GM12864 (cell line): ENCODE measurements at regions not wholly inside any gene's neighbourhood (a gene's known extent, or its start where the extent isn't known, plus 50 kb on each side); places are given as distances from the start of the nearest gene placed in this dataset.

Experiments used
- DNase-seq: peaks from one replicate; pipeline ENCODE4 v3.0.0-alpha.2; 2011; ENCODE audit warnings: low read depth
- H3K4me3 ChIP-seq: 2 replicates; pipeline ENCODE4 v1.5.1; 2011; ENCODE audit warnings: mild to moderate bottlenecking, low read depth, low read length, control low read depth
- TF ChIP-seq, protein P1 (sequence below): IDR thresholded peaks from 2 replicates; pipeline ENCODE4 v1.5.1; 2011; ENCODE audit warnings: low read depth, mild to moderate bottlenecking, moderate library complexity, low read length, control low read depth, inconsistent platforms; ENCODE audit errors: missing control alignments

GRCh38 chr5:108590799-108591198 lies 156.9 kb upstream of the FER start:
- TF ChIP-seq, protein P1, sequence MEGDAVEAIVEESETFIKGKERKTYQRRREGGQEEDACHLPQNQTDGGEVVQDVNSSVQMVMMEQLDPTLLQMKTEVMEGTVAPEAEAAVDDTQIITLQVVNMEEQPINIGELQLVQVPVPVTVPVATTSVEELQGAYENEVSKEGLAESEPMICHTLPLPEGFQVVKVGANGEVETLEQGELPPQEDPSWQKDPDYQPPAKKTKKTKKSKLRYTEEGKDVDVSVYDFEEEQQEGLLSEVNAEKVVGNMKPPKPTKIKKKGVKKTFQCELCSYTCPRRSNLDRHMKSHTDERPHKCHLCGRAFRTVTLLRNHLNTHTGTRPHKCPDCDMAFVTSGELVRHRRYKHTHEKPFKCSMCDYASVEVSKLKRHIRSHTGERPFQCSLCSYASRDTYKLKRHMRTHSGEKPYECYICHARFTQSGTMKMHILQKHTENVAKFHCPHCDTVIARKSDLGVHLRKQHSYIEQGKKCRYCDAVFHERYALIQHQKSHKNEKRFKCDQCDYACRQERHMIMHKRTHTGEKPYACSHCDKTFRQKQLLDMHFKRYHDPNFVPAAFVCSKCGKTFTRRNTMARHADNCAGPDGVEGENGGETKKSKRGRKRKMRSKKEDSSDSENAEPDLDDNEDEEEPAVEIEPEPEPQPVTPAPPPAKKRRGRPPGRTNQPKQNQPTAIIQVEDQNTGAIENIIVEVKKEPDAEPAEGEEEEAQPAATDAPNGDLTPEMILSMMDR, result no peak
- no peak for DNase-seq
- H3K4me3 ChIP-seq, result no peak overlapping the region

GRCh38 chr5:108588323-108588722 lies 159.4 kb upstream of the FER start:
- DNase-seq, result no peak
- TF ChIP-seq, protein P1, result no peak
- no peak overlapping the region for H3K4me3 ChIP-seq

DNA sequence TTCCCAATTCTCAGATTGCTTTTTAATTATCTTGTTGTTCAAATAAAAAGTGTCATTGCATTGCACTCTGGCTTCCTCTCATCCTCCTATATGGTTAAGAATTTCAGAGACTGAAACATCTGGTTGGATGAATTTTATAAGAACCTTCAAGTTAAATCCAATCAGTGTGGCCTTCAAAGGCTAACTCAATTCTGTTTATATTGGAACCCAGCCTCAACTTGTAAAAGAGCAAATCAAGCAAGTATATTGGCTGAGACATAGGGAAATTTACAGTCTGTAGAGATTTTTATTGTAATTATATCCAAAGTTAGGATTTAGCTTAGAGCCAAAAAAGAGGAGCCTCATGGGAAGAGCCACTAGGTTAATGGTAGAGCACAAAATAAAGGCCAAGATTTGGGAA lies 159.9 kb upstream of the FER start:
- no peak overlapping the region for H3K4me3 ChIP-seq
- DNase-seq, result no peak
- TF ChIP-seq, protein P1, result no peak

DNA sequence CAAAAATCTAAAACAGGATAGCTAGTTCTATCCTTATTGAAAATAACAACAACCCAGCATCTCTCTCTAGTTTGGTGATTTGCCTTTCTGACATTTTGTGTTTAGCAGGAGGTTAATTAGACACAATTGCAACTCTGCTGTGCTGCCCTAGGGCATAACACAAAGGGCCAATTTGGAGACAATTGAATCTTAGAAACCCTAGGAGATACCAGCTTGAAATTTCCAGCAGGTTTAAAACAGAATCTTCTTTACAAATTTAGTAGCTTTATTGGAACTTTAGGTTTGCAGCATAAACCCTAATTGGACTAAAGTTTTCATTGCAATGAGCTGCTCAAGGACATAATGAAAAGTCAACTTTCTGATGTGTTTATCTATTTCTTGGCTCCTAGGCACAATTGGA lies 166.7 kb upstream of the FER start:
- TF ChIP-seq, protein P1, result no peak

GRCh38 chr5:108579236-108579635 lies 168.5 kb upstream of the FER start:
- DNase-seq, result no peak
- TF ChIP-seq, protein P1, result no peak
- no peak overlapping the region for H3K4me3 ChIP-seq

More for the DNA sequence above, 166.7 kb upstream of the FER start:
- no peak overlapping the region for H3K4me3 ChIP-seq
- DNase-seq, result no peak

DNA sequence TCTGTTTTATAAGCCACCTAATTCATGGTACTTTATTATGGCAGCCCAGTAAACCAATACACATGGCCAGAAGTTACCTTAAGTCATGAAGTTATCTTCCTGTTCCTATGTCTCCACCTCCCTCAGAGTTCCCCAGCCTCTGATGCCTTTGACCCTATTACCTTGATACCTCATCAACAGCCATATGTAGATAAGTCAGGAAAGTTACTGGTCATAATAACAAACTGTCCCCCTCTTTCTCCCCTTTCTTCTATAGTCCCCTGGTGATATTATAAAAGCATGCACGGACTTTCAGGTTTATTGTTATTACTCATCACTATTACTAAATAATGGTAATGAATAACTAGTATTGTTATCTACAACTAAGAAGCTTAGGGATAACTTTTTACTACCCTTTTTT lies 168.9 kb upstream of the FER start:
- TF ChIP-seq, protein P1, result no peak
- H3K4me3 ChIP-seq, result no peak overlapping the region
- DNase-seq, result no peak

- TF ChIP-seq, protein P1, result no peak
- DNase-seq, result no peak
- H3K4me3 ChIP-seq, result no peak overlapping the region
These were observed 180.3 kb upstream of the FER start for GRCh38 chr5:108567429-108567828.
